ENCODE measurements at regions not wholly inside any gene's neighbourhood (a gene's known extent, or its start where the extent isn't known, plus 50 kb on each side); places are given as distances from the start of the nearest gene placed in this dataset.

DNA sequence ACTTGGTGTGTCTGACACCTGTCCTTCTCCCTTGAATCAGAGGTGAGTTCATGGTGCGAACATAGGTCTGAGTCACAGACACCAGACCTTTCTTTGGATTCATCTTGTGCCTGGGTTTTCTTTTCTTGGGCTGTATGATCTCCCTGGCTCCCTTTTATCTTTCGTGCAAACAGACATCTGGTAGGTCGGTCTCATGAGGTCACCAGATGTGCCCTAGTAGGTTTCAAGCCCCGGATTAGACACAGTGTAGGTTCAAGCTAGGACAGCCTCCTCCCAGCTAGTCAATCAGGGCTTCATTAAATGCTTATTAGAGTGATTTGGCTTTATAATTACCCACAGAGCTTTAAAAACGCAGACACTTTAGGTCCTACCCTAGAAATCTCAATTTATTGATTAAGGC lies 106.0 kb upstream of the MYO10 start:
- no peak for TF ChIP-seq GABPA (IDR thresholded peaks at IDR 0.05; ENCODE audit: low read depth)
- no peak for TF ChIP-seq SPI1 (IDR thresholded peaks at IDR 0.05; ENCODE audit: borderline replicate concordance, low read depth)

GRCh38 chr5:17046320-17046719 lies 110.2 kb upstream of the MYO10 start:
- no peaks in the 10 kb centered on the region for H3K27me3 ChIP-seq (ENCODE audit: insufficient read depth, poor library complexity, severe bottlenecking)
- no peak for TF ChIP-seq GABPA (IDR thresholded peaks at IDR 0.05; ENCODE audit: low read depth)
- TF ChIP-seq REST (IDR thresholded peaks at IDR 0.05; ENCODE audit: insufficient replicate concordance, low read depth): no peak
- TF ChIP-seq CTCF (IDR thresholded peaks at IDR 0.05; ENCODE audit: insufficient read depth, low read length): no peak
- no peak for TF ChIP-seq SPI1 (IDR thresholded peaks at IDR 0.05; ENCODE audit: borderline replicate concordance, low read depth)
- no peak for TF ChIP-seq POLR2AphosphoS5 (IDR thresholded peaks at IDR 0.05; ENCODE audit: low read depth)
- H3K4me3 ChIP-seq (replicated peaks; ENCODE audit: insufficient read depth, low read length): no peak overlapping the region
- DNase-seq (ENCODE audit: low read depth in 1 of 2, low spot score in 1 of 2): no peak
- no peak overlapping the region for H3K27ac ChIP-seq (replicated peaks)

More for the DNA sequence above, 106.0 kb upstream of the MYO10 start:
- no peak for DNase-seq (ENCODE audit: low read depth in 1 of 2, low spot score in 1 of 2)
- H3K27ac ChIP-seq (replicated peaks): no peak overlapping the region
- no peak overlapping the region for H3K4me3 ChIP-seq (replicated peaks; ENCODE audit: insufficient read depth, low read length)
- H3K27me3 ChIP-seq (ENCODE audit: insufficient read depth, poor library complexity, severe bottlenecking): no peaks in the 10 kb centered on the region

DNA sequence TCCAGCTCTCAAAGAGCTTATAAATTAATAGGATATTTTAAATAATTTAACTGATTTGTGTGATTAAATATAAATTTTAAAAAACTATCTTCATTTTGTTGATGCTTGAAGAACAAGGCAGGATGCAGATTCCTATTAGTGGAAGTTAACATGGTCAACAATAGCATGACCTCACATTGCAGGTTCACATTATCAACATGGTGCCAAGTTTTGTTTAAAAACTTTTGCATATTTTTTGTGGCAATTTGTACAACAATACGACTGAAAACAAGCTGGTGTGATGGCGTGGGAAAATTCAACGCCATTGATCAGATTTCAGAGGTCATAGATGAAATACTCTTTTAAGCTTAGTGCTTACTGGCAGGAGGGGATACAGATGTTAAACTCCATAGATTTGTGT lies 114.1 kb upstream of the MYO10 start:
- DNase-seq (ENCODE audit: low read depth in 1 of 2, low spot score in 1 of 2): no peak
- Histone ChIP-seq H3K27ac (replicated peaks) (no peak overlapping the region), H3K27me3 (ENCODE audit: insufficient read depth, poor library complexity, severe bottlenecking) (no peaks in the 10 kb centered on the region), H3K4me3 (replicated peaks; ENCODE audit: insufficient read depth, low read length) (no peak overlapping the region)
- TF ChIP-seq SPI1 (IDR thresholded peaks at IDR 0.05; ENCODE audit: borderline replicate concordance, low read depth) (no peak), GABPA (IDR thresholded peaks at IDR 0.05; ENCODE audit: low read depth) (no peak), CTCF (IDR thresholded peaks at IDR 0.05; ENCODE audit: insufficient read depth, low read length) (no peak), REST (IDR thresholded peaks at IDR 0.05; ENCODE audit: insufficient replicate concordance, low read depth) (no peak), POLR2AphosphoS5 (IDR thresholded peaks at IDR 0.05; ENCODE audit: low read depth) (no peak)

GRCh38 chr5:17054911-17055310 lies 118.8 kb upstream of the MYO10 start:
- no peak for DNase-seq (ENCODE audit: low read depth in 1 of 2, low spot score in 1 of 2)
- no peak overlapping the region for H3K4me3 ChIP-seq (replicated peaks; ENCODE audit: insufficient read depth, low read length)
- TF ChIP-seq SPI1 (IDR thresholded peaks at IDR 0.05; ENCODE audit: borderline replicate concordance, low read depth) (no peak), GABPA (IDR thresholded peaks at IDR 0.05; ENCODE audit: low read depth) (no peak), POLR2AphosphoS5 (IDR thresholded peaks at IDR 0.05; ENCODE audit: low read depth) (no peak), CTCF (IDR thresholded peaks at IDR 0.05; ENCODE audit: insufficient read depth, low read length) (no peak), REST (IDR thresholded peaks at IDR 0.05; ENCODE audit: insufficient replicate concordance, low read depth) (no peak)
- H3K27me3 ChIP-seq (ENCODE audit: insufficient read depth, poor library complexity, severe bottlenecking): no peaks in the 10 kb centered on the region
- H3K27ac ChIP-seq (replicated peaks): no peak overlapping the region

Data from HL-60 (cell line).